Mucosa of gallbladder (tissue), 1 donor: ENCODE measurements at regions not wholly inside any gene's neighbourhood (a gene's known extent, or its start where the extent isn't known, plus 50 kb on each side); places are given as distances from the start of the nearest gene placed in this dataset.
"Not testable (repeated sequence)": the region's sequence is repeated elsewhere in the genome, so short reads cannot be mapped to it uniquely, and the experiment has no call there.

Source experiments
- DNase-seq: peaks from one replicate; pipeline ENCODE4 v3.0.0-alpha.2; 2020; ENCODE audit warnings: low spot score
- donor health status: DM: no; HTN: no; CAD: no.

DNA sequence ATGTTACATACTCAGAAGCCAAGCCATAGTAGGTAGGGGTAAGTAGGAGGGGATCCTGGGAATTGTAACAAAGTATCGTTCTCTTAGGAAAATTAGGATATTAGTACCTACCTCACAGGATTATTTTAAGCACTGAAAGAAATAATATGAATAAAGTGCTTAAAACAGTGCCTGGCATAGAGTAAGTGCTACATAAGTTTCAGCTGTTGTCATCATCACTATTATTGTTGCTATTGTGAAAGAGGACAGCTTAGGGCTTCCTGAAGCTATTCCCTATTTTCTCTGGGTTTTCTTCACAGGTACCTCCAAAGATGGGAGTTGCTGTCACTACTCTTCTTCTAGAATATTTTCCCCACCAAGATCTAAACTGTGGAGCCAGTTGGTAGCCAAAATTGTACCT, 443.7 kb upstream of the FGF16 start:
- no peak for DNase-seq

DNA sequence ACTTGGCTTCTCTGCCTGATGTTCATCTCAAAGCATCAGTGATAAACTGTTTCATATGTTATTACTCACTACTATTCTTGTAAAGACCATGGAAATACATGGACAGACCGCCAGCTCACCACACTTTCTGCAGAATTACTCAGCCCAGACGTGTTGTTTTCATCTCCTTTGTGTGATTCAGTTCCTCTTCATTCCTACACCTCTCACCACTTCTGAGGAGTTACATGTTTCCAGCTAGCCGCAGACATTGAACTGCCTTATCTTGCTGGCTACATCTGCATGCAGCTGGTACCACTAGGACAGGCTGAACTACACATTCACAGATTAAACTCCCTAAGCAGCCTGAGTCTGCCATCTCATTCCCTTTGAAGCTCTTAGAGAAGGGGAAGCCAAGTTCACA, 443.2 kb upstream of the FGF16 start:
- DNase-seq = no peak

DNA sequence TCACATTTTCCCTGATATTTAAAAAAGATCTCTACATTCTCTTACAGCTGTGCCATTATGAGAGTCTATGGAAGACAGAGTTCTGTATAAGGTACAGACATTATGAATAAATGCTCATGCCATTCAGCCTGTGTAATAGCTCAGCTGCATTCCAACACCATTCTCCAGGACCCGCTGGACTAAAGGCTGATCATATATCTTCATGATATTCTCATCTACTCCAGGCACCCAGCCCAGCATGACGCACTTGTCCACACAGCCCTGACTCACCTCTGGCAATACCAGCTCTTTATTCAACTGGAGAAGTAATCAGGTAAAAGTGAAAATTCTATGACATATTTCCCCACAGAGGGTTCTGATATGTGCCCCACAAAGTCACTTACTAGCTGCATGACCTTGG, 437.5 kb upstream of the FGF16 start:
- DNase-seq = no peak

DNA sequence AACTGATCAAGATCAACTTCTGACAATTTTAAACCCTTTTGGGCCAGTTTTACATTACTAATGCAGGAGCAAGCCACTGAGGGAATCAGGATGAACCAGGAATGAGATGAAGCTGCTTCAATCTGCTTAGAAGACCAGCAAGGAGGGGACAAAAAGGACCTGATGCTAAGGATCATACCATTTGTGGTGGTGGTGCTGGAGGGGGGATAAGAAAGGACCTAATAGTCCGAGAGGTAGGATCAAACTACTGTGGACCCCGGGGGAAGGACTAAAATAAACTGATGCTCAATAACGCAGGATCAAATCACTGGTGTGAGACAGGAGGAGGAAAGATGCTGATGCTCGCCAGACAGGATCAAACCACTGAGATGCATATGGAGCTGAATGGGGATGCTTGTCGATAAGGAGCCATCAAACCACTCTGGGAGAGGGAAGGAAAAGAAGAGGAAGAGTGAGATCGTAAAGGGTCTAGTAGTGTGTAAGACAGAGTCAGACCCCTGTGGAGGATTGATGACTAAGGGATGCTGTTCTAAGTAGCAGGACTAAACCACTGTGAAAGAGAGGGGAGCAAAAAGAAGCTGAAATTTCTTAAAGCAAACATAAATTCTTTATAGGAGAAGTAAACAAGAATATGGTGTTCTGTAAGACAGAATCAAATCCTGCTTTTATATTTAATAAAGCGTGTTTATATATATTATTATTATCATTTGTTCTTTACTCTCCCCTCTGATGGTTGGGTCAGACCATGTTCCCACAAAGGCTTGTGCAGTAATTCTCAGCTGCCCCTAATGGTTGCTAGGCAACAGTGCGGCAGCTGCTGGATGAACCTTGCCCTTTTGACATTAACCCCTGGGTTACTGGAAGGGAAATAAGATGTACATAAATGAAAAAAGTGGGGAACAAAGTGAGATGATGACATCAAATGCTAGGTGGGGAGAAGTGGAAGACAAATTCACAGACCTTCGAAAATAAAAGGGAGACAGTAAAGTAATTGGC, 432.5 kb upstream of the FGF16 start:
- no peak for DNase-seq

DNA sequence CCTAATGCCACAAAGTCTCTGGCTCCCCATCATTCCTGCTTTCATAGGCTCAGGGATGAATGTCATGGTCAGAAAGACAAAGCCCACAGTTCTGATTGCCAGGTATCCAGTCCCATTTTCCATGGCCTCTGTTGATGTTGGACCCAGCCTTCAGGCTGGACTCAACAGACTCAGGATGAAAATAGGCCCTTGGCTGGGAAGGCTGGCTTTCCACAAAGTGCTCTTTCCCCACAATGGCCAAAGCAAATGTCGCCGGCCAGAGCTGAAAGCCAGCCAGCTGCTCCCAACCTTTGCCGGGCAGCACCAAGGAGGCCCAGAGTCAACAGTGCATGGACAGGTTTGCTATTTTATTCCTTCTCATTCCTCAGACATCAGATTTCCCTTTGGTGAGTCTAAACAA, 430.1 kb upstream of the FGF16 start:
- no peak for DNase-seq

DNA sequence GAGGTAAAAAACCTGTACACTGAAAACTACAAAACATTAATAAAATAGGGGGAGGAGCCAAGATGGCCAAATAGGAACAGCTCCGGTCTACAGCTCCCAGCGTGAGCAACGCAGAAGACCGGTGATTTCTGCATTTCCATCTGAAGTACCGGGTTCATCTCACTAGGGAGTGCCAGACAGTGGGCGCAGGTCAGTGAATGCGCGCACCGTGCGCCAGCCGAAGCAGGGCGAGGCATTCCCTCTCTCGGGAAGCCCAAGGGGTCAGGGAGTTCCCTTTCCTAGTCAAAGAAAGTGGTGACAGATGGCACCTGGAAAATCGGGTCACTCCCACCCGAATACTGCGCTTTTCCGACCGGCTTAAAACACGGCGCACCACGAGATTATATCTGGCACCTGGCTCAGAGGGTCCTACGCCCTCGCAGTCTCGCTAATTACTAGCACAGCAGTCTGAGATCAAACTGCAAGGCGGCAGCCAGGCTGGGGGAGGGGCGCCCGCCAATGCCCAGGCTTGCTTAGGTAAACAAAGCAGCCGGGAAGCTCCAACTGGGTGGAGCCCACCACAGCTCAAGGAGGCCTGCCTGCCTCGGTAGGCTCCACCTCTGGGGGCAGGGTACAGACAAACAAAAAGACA, 400.9 kb upstream of the FGF16 start:
- not testable (repeated sequence) for DNase-seq

DNA sequence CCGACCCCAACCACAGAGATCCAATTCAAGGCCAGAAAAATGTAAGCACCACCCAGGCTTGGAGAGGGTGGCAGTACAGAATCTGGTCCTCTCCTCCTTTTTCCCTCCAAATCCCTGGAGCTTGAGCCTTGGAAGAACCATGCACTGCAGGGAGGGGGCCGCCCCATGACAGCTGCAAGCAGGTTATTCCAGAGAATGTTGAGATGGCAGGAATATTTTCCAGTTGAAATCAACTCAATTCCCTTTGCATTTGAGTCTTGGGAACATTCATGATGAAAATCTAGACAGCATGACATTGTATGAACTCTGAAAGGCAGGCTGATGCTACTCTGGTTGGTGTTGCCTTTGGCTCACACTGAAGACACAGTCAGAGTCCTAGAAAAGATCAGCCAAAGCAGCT, 386.6 kb upstream of the FGF16 start:
- DNase-seq = no peak

DNA sequence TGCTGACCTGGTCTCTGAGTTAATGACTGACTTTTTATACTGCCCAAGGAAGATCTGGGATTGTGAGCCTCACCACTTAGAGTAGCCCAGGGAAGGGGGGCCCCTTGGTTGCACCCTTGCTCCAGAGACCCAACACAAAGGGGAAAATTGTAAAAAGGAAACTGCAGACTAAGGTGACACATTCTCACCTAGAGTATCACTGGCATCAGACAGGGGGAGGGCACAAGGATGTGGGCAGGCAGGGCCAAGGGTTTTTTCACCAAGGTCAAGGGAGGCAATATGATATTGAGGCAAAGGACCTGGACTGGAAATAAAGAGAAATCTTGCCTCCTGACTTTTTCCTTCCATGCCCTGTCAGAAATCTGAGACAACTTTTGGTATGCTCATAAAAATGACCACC, 386.2 kb upstream of the FGF16 start:
- DNase-seq = no peak

DNA sequence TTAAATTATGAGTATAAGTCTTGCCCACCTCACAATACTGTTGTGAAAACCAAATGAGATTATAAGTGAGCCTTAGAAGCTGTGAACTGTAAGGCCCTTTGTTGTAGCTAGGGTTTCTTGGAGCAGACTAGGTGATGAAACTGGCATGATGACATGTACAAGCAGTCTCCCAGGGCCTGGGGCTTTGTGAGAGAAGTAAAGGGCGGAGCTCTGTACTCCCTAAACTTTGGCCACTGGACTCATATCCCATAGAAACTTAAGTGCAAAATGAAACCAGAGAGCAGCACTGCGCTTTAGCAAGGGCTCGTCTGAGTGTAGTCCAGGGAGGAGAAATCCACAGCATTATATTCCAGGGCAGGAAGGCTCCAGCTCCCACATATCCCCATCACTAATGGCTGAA, 385.6 kb upstream of the FGF16 start:
- no peak for DNase-seq

DNA sequence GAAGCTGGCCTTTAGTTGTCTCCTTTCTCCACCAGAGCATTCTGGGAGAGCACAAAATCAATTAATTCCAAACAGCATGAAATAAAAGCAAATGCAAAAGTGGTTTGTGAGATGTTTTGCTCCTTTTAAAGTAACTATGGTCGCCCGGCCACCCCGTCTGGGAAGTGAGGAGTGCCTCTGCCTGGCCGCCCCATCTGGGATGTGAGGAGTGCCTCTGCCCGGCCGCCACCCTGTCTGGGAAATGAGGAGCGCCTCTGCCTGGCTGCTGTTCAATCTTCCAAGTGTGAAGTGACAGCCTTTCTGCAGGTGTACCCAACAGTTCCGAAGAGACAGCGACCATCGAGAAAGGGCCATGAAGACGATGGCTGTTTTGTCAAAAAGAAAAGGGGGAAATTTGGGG, 381.3 kb upstream of the FGF16 start:
- DNase-seq = no peak

DNA sequence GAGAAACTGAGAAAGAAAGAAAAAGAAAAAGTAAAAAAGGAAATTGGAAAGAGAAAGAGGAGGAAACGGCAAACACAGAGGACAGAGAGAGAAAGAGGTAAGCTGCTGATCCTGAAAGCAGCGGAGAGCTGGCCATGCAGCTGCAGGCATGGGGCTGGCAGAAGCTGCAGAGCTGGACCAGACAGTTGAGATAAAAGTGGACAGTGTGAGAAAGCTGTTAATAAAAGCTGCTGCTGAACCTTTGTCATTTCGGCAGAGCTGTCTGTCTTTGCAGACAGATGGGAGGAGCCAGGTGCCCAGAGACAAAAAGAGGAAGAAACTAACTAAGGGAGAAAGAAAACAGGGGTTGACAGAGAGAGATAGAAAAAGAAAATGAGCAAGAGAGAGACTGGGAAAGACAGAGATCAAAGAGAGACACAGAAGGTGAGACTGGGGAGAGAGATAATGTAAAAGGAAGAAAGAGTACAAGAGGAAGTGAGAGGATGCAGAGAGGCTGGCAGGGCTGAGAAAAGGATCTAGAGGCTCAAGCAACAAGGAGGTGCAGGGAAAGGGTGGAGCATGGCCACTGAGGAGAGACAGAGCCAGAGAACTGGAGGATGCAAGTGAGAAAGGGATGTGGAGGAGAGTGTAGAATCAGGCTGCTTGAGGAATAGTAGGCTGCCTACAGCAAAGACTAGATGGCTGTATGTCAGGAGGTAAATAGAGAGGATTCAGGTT, 376.8 kb upstream of the FGF16 start:
- DNase-seq = no peak

DNA sequence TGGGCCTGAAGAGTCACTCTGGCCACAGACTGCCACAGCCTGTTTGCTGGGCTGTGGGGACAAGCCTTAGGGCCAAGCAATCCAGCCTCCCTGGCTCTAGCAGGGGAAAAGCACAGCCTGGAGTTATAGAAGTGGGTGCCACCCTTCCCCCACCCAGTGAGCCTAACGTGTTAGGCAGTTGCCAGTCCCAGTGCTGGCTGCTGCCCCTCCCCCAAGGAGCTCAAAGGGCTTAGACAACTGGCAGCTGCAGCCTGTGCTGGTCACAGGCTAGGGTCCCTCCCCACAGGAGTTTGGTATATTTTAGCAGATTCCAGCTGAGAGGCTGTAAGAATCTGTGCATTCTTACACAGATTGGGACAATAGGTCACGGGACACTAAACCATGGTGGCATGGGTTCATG, 370.3 kb upstream of the FGF16 start:
- no peak for DNase-seq

DNA sequence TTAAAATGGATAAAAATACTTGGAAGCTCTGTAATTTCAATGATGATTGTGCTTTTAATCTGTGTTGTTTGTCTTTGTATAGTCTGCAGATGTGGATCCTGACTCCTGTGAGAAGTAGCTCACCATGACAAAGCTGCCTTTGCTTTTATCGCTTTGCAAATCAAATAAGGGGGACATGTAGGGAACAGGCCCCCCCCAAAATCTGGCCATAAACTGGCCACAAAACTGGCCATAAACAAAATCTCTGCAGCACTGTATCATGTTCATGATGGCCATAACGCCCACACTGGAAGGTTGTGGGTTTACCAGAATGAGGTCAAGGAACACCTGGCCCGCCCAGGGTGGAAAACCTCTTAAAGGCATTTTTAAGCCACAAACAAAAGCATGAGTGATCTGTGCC, 366.0 kb upstream of the FGF16 start:
- not testable (repeated sequence) for DNase-seq

DNA sequence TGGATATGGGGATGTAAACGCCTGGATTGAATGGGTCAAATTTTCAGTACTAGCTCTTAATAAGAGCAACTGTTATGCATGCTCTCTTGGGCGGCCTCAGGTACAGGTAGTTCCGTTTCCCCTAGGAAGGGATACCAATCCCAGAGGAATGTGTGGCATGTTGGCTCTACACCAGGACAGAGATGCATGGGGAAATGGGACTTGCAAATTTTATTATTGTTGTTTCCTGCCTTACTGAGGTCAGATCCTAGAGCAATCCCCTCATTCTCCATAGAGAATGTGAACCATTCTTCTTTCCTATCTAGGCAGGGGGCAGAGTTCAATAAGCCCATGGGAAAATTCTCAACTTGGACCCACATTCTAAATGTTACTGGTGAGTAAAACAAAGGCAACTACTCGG, 361.8 kb upstream of the FGF16 start:
- DNase-seq = no peak

DNA sequence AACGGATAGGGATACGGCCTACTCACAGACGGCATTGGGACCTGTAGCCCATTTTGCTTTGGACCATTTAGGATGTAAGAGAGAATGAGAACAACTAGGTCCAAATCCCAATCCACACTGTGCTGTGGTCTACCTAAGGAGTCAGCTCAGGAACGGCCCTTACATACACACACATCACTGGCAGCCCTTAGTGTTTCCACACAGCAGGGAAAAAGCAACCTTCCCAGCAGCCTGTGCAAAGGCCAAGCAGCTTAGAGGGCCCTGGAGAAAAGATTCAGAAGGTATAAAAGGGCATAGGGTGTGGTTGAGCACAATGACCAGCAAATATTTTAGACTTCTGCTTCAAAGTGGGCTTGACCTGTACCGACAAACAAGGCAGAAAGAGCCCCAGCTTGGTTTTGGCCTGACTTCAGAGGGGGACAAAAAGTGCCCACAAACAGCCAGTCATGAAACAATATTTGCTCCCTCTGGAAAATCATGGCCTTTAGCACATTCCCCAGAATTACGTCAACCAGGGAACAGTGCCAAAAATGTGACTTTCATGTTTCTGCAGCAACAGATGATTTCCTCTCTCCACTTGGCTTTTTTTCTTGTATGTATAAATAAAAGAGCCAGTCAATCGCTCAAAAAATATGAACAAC, 359.5 kb upstream of the FGF16 start:
- DNase-seq = peak; percentile 24

DNA sequence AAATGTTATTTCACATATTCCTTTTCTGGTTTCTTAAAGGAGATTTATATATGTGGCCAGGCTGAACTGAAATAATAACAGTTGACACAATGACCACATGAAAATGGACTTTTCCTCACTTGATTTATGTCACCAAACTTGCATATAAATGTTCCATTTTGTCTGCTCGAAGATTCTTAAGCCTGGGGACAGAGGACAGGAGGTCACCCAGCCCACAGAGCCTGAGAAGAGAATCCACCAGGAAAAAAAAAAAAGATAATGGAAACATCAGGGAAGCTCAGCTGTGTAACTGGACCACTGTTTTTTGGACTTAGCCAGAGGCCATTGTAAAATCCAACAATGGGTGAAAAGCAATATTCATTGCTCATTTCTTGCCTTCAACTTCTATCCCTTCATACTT, 359.0 kb upstream of the FGF16 start:
- no peak for DNase-seq

DNA sequence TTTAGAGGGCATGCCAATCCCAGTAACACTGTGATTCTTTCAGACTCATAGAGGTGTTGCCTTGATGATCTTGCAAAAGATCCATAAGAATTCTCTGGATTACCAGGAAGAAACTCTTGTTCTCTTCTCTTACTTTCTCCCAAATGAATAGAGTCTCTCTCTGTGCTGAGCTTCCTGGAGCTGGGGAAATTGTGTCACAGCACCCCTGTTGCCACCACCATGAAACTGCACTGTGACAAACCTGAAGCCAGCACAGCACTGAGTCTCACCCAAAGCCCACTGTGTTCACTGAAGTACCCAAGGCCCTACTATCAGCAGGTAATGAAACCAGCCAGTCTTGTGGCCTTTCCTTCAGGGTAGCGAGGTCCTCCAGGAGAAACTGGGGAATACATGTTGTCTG, 332.7 kb upstream of the FGF16 start:
- no peak for DNase-seq

DNA sequence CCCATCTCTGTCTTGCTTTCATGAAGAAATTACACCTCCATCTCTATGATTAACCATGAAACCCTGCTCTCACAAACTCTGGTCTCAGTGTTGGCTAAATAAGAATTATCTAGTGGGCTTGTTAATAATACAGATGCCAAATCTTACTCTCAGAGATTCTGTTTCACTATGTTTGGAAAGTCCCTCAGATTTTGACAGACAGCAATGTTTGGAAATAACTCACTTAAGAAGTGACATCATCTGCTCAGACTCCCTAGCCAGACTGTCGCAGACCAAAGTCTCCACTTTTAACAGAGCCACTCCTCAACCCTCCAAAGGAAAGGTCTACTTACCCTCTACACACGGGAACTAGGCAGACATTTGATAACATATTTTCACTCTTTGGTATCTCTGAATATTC, 328.5 kb upstream of the FGF16 start:
- no peak for DNase-seq

DNA sequence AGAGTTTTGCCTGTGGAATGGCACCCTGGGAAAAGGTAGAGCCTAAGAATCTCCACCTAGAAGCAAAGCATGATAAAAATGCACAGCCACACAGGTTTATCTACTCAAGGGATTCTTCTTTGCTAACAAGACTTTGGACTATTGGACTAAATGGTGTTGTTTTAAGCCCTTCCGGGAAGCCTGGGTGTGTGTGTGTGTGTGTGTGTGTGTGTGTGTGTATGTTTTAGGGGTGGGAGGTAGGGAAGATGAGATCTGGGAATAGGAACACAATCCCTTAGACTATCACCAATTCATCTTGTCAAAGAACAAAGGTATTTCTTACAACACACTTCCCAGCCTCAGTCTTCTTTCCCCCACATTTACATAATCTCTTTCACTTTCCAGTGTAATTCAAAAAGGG, 327.5 kb upstream of the FGF16 start:
- DNase-seq = no peak

DNA sequence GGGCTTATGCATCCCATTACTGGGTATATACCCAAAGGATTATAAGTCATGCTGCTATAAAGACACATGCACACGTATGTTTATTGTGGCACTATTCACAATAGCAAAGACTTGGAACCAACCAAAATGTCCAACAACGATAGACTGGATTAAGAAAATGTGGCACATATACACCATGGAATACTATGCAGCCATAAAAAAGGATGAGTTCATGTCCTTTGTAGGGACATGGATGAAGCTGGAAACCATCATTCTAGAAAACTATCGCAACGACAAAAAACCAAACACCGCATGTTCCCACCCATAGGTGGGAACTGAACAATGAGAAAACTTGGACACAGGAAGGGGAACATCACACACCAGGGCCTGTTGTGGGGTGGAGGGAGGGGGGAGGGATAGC, 323.3 kb upstream of the FGF16 start:
- not testable (repeated sequence) for DNase-seq

DNA sequence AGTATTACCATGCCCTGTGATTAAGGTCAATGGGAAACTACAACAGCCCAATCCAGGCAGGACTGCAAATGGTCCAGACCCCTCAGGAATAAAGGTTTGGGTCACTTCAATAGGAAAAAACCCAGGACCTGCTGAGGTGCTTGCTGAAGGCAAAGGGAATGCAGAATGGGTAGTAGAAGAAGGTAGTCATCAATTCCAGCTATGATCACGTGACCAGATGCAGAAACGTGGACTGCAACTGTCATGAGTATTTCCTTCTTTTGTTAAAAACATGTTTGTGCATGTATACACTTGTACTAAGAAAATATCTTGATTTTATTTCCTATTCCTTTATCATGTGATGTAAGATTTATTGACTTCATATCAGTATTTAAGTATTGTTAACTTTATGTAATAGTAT, 319.6 kb upstream of the FGF16 start:
- DNase-seq = not testable (repeated sequence)

DNA sequence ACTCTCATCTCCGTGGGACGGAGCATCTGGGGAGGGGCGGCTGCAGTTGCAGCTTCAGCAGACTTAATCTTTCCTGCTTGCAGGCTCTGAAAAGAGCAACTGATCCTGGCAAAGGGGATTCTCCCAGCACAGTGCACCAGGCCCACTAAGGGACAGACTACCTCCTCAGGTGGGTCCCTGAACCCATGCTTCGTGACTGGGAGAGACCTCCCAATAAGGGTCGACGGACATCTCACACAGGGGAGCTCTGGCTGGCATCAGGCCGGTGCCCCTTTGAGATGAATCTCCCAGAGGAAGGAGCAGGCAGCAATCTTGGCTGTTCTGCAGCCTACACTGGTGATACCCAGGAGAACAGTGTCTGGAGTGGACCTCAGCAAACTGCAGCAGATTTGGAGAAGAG, 303.3 kb upstream of the FGF16 start:
- no peak for DNase-seq
